HG02623 (cell line): ENCODE measurements at regions not wholly inside any gene's neighbourhood (a gene's known extent, or its start where the extent isn't known, plus 50 kb on each side); places are given as distances from the start of the nearest gene placed in this dataset.
"Not testable (repeated sequence)": the region's sequence is repeated elsewhere in the genome, so short reads cannot be mapped to it uniquely, and the experiment has no call there.

Experiments used
- ATAC-seq: cut with Tn5 transposase; IDR thresholded peaks from one replicate; pipeline ENCODE4 v1.9.1; 2021; ENCODE audit warnings: moderate library complexity; ENCODE audit not compliant: unreplicated experiment

- no peak for ATAC-seq
These were observed 54.1 kb downstream of the MAFB start for GRCh38 chr20:40634891-40635290.

GRCh38 chr20:40633123-40633850 lies 55.7 kb downstream of the MAFB start:
- ATAC-seq, result no peak

GRCh38 chr20:40632346-40632976 lies 56.6 kb downstream of the MAFB start:
- no peak for ATAC-seq

GRCh38 chr20:40631119-40631631 lies 57.9 kb downstream of the MAFB start:
- ATAC-seq, result no peak

GRCh38 chr20:40630713-40631112 lies 58.3 kb downstream of the MAFB start:
- no peak for ATAC-seq

GRCh38 chr20:40630099-40630498 lies 58.9 kb downstream of the MAFB start:
- no peak for ATAC-seq

GRCh38 chr20:40628877-40629276 lies 60.2 kb downstream of the MAFB start:
- no peak for ATAC-seq

- ATAC-seq, result not testable (repeated sequence)
These were observed 70.0 kb downstream of the MAFB start for GRCh38 chr20:40619053-40619452.

- no peak for ATAC-seq
These were observed 71.4 kb downstream of the MAFB start for GRCh38 chr20:40617594-40617993.

- no peak for ATAC-seq
These were observed 76.2 kb downstream of the MAFB start for GRCh38 chr20:40612837-40613236.

- ATAC-seq, result no peak
These were observed 76.8 kb downstream of the MAFB start for GRCh38 chr20:40612247-40612646.

- no peak for ATAC-seq
These were observed 78.3 kb downstream of the MAFB start for GRCh38 chr20:40610730-40611129.

GRCh38 chr20:40607927-40608326 lies 81.1 kb downstream of the MAFB start:
- no peak for ATAC-seq

GRCh38 chr20:40606660-40607059 lies 82.4 kb downstream of the MAFB start:
- no peak for ATAC-seq

- no peak for ATAC-seq
These were observed 82.8 kb downstream of the MAFB start for GRCh38 chr20:40606237-40606636.

- no peak for ATAC-seq
These were observed 84.6 kb downstream of the MAFB start for GRCh38 chr20:40604416-40604815.

- ATAC-seq, result no peak
These were observed 85.9 kb downstream of the MAFB start for GRCh38 chr20:40603057-40603651.

- ATAC-seq, result no peak
These were observed 86.7 kb downstream of the MAFB start for GRCh38 chr20:40602381-40602780.

- no peak for ATAC-seq
These were observed 88.4 kb downstream of the MAFB start for GRCh38 chr20:40600441-40601219.

GRCh38 chr20:40599987-40600386 lies 89.0 kb downstream of the MAFB start:
- ATAC-seq, result no peak

- no peak for ATAC-seq
These were observed 96.1 kb downstream of the MAFB start for GRCh38 chr20:40592941-40593340.
